IgD-negative memory B cell (primary cell): ENCODE measurements at regions not wholly inside any gene's neighbourhood (a gene's known extent, or its start where the extent isn't known, plus 50 kb on each side); places are given as distances from the start of the nearest gene placed in this dataset.

Experiments used
- H3K27ac Mint-ChIP-seq, 3 donors: one replicate each; pipeline ENCODE4 v1.8.0; 2020 to 2022; ENCODE audit warnings: mild to moderate bottlenecking in 3 of 3, mixed read lengths in 3 of 3, moderate library complexity in 1 of 3
- H3K27me3 Mint-ChIP-seq: one replicate; pipeline ENCODE4 v1.8.0; 2021; ENCODE audit warnings: mixed read lengths
- H3K36me3 Mint-ChIP-seq: one replicate; pipeline ENCODE4 v1.8.0; 2020; ENCODE audit warnings: mild to moderate bottlenecking, mixed read lengths
- H3K4me1 Mint-ChIP-seq, 3 donors: one replicate each; pipeline ENCODE4 v1.8.0; 2020 to 2022; ENCODE audit warnings: mixed read lengths in 3 of 3, mild to moderate bottlenecking in 1 of 3
- H3K4me3 Mint-ChIP-seq, 4 donors: one replicate each; pipeline ENCODE4 v1.8.0; 2020 to 2022; ENCODE audit warnings: mild to moderate bottlenecking in 4 of 4, mixed read lengths in 4 of 4, moderate library complexity in 3 of 4
- H3K9me3 Mint-ChIP-seq, 3 donors: one replicate each; pipeline ENCODE4 v1.8.0; 2020 to 2021; ENCODE audit warnings: mixed read lengths in 3 of 3, mild to moderate bottlenecking in 1 of 3

DNA sequence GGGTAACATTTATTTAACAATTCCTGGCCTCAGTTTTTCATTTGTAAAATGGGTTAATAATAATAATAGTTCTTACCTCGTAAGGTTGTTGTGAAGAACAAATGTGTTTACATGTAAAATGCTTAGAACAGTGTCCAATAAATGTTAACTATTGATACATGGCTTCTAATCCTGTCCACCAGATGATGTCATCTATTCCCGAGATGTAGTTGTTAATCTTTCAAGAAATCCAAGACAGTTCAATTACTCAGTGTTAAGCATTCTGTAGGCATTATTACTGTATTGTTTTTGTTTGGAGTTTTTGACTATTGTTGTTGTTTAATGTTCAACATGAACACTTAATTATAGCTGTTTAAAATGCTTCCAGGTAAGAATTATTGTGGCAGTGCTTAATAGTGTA, 131.0 kb upstream of the FNDC3A start:
- H3K27me3 Mint-ChIP-seq: peaks cover 4% of the 10 kb centered on the region
- H3K27ac Mint-ChIP-seq: no peak overlapping the region

DNA sequence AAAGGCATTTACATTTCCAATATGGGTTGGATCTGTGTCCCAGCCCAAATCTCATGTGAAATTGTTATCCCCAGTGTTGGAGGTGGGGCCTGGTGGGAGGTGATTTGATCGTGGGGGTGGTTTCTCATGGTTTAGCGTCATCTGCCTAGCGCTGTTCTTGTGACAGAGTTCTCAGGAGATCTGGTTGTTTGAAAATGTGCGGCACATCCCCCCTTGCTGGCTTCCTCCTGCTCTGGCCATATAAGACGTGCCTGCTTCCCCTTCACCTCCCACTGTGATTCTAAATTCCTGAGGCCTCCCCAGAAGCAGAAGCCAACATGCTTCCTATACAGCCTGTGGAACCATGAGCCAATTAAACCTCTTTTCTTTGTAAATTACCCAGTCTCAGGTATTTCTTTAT, 126.2 kb upstream of the FNDC3A start:
- peaks cover 0 to 3% (median 0%) of the 10 kb centered on the region in 3 donors for H3K4me1 Mint-ChIP-seq
- H3K27ac Mint-ChIP-seq: peak overlapping the region in 1 of 3 donors; percentile 67
- H3K36me3 Mint-ChIP-seq: no peaks in the 10 kb centered on the region
- peaks cover 16% of the 10 kb centered on the region for H3K27me3 Mint-ChIP-seq
- H3K4me3 Mint-ChIP-seq: no peak overlapping the region
- peaks cover 0 to 3% (median 0%) of the 10 kb centered on the region in 3 donors for H3K9me3 Mint-ChIP-seq

More for the DNA sequence above, 131.0 kb upstream of the FNDC3A start:
- H3K4me3 Mint-ChIP-seq: no peak overlapping the region
- no peaks in the 10 kb centered on the region for H3K36me3 Mint-ChIP-seq
- no peaks in the 10 kb centered on the region for H3K4me1 Mint-ChIP-seq
- H3K9me3 Mint-ChIP-seq: no peaks in the 10 kb centered on the region

DNA sequence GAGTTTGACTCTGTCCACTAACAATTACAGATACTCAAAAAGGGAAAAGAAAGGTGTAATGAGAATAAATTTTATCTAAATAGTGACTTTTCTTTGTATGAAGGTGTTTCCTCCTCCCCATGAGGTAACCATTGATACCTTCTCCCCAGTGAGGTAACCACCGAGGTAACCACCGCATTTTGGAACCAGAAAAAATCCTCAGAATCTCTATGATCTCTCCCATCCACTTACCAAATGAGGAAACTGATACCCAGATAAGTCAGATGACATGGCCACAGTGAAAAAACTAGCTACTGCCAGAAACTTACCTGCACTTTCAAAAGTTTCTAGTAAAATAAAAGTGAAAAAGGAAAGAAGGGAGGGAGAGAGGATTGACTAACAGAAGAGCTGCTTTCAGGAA, 124.0 kb upstream of the FNDC3A start:
- peaks cover 16% of the 10 kb centered on the region for H3K27me3 Mint-ChIP-seq
- H3K4me3 Mint-ChIP-seq: no peak overlapping the region
- H3K36me3 Mint-ChIP-seq: no peaks in the 10 kb centered on the region
- no peak overlapping the region for H3K27ac Mint-ChIP-seq
- H3K9me3 Mint-ChIP-seq: peaks cover 0 to 3% (median 0%) of the 10 kb centered on the region in 3 donors
- H3K4me1 Mint-ChIP-seq: peaks cover 0 to 3% (median 0%) of the 10 kb centered on the region in 3 donors

DNA sequence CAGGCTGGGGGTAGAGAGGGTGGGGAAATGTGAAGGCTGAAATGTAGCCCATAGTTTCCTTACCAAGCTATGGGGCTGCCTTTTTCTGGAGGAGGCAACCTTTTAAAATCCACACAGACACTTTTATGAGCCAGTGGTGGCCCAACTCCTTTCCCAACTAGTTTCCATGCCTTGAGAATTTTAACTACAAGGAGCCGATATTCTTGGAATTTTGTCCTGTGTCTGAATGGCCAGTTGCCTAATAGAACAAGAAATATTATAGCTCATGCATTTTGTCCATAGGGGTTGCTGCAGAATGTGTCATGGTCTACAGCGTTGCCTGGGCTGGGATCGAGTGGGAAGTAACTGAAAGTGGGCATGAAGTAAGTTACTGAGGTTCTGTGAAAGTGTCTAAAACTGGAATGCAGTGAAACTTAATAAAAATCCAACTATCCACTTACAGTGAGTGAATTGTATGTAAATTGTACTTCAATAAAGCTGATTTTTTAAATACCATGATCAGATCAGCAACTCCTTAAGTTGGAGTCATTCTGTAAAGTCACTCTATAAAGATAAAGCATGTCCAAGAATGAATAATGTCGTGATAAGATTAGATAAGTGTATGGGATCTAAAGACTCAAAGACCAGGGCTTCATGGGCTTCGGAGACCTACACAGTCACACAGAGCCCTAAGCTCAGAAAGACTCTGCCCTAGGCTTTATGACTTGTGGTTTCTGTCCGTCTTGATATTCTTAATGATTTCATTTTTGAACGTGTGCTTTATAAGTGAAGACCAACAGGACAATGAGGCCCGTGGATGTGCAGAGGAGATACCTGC, 122.6 kb upstream of the FNDC3A start:
- Mint-ChIP-seq H3K9me3 (peaks cover 0 to 3% (median 0%) of the 10 kb centered on the region in 3 donors), H3K4me1 (peaks cover 0 to 3% (median 0%) of the 10 kb centered on the region in 3 donors), H3K4me3 (peak overlapping the region in 1 of 4 donors; percentile 11), H3K27ac (no peak overlapping the region), H3K27me3 (peaks cover 16% of the 10 kb centered on the region), H3K36me3 (no peaks in the 10 kb centered on the region)

DNA sequence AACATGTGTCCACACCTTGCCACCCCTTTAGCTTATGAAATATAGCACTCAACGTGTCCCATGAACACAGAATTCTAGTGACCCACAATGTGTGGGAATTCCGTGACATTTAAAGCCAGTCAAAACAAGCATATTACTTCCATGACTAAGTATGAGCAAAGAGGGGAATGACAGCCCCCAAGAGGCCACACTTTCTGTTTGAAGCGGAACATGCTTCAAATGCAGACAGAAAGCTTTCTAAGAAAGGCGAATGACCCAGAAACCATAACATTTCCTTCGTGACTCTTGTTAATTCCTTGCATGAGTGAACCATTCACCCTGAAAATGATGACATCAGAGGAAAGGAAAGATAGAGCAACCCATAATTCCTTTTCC, 122.0 kb upstream of the FNDC3A start:
- Mint-ChIP-seq H3K36me3 (no peaks in the 10 kb centered on the region), H3K4me1 (peaks cover 0 to 3% (median 0%) of the 10 kb centered on the region in 3 donors), H3K9me3 (peaks cover 0 to 3% (median 0%) of the 10 kb centered on the region in 3 donors), H3K27me3 (peaks cover 16% of the 10 kb centered on the region), H3K4me3 (peak overlapping the region in 1 of 4 donors; percentile 11), H3K27ac (no peak overlapping the region)

DNA sequence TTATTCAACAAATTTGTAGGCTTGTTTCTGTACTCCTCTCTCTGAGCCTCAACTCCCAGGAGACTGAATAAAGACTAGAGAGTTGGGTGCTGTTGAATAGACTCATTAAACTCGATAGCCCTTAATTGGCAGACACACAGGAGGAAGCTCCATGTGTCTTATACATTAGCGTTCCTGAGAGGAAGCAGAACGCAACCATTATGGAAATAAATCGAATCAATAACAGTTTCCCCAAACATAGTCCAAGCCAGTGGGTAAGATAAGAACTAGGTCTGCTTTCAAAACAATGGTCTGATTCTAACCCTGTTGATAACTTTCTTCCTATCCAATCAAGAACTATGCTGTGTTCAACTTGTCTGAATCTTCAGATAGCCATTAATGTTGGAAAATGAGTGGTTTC, 118.1 kb upstream of the FNDC3A start:
- H3K27ac Mint-ChIP-seq: no peak overlapping the region
- H3K27me3 Mint-ChIP-seq: peaks cover 9% of the 10 kb centered on the region
- H3K4me1 Mint-ChIP-seq: peaks cover 4 to 10% (median 6%) of the 10 kb centered on the region in 3 donors
- H3K9me3 Mint-ChIP-seq: peaks cover 0 to 1% (median 0%) of the 10 kb centered on the region in 3 donors
- H3K4me3 Mint-ChIP-seq: no peak overlapping the region
- no peaks in the 10 kb centered on the region for H3K36me3 Mint-ChIP-seq

DNA sequence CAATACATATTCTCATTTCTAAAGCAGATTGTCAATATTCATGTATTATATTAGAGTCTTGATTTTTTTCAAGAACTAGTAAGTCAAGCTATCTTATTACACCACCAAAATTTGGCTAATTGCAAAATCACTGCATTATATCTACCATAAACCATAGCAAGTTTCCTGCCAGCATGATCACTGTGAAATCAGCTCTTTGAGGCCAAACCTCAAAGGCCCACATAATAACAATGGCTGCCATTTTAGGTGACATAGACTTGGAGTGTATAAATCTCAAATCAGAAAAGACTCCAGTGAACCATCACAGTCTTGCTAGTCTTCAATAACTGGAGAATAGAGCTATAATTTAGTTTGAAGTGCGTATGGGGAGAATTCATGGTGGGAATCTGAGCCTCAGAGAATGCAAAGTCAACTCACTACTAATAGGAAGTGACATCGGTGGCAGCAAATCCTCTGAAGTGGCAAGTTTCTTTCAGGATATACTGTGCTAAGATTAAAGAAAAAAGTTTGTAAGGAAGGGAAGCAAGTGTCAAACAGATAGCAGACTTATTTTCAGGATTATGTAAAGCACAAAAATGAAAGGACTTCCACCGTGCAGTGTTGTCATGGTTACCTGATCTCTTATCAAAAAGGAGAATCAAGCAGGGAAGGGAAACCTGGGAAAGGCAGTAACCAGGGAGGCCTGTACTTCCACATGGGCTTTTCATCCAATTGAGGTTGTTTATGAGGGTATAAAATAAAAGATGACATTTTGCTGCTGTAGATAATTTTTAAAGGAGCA, 117.4 kb upstream of the FNDC3A start:
- Mint-ChIP-seq H3K36me3 (no peaks in the 10 kb centered on the region), H3K4me3 (no peak overlapping the region), H3K4me1 (peaks cover 4 to 10% (median 6%) of the 10 kb centered on the region in 3 donors), H3K27me3 (peaks cover 8% of the 10 kb centered on the region), H3K9me3 (peaks cover 0 to 1% (median 0%) of the 10 kb centered on the region in 3 donors), H3K27ac (no peak overlapping the region)

DNA sequence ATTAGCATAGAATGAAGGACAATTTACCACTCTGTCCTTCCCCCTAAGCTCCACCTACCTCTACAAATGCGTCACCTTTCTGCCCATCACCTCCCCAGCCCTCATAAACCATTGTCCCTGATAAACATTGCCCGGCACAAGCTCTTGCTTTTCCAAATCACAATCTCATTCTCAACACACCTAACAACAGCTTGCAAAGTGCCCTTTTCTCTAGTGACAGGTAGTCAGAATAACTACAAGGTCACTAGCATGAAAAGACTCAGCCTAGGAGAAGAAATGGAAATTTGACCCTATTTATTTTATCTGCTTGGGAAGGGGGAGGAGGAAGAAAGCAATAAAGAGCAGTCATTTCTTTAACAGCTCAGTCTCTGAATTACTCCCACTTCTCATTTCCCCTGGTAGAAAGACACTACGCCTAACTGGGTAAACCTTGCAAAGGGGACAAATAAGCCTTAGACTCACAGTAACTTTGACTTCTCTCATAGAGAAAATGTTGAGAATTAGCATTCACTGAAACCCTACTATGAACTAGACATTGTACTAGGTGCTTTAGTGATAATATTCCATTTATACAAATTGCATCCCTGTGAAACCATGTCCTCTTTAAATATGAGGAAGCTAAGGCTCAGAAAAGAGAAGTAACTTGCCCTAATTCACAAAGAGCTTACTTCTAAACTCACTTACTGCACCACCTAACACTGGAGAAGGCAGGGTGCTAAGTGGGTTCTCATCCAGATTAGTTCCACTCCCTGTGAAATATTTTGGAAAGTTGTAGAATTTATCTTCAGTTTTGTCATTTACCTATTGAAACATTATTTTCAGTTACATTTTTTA, 116.2 kb upstream of the FNDC3A start:
- Mint-ChIP-seq H3K4me3 (peak overlapping the region in 1 of 4 donors; percentile 32), H3K36me3 (no peaks in the 10 kb centered on the region), H3K9me3 (peaks cover 0 to 1% (median 0%) of the 10 kb centered on the region in 3 donors), H3K4me1 (peaks cover 4 to 6% (median 6%) of the 10 kb centered on the region in 3 donors), H3K27ac (no peak overlapping the region), H3K27me3 (peaks cover 1% of the 10 kb centered on the region)

DNA sequence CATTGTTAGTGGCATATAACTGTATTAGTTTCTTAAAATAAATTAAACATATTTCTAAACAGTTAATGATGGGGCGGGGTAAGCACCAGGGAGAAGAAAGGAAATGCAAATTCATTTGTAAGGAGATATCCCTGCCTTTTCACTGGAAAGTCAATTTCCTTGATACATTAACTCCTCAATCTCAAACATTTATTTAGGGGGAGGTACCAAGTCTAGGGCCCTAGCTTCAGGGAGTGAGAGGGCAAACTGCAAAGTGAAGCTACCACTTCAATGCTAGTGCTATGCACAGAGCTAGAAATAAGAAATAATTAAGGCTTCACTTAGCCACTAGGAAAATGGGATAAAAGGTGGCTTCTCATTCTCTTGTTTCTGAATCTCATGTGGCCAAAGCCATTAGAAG, 115.3 kb upstream of the FNDC3A start:
- H3K27ac Mint-ChIP-seq: no peak overlapping the region
- peaks cover 4 to 6% (median 6%) of the 10 kb centered on the region in 3 donors for H3K4me1 Mint-ChIP-seq
- H3K9me3 Mint-ChIP-seq: peaks cover 0 to 1% (median 0%) of the 10 kb centered on the region in 3 donors

DNA sequence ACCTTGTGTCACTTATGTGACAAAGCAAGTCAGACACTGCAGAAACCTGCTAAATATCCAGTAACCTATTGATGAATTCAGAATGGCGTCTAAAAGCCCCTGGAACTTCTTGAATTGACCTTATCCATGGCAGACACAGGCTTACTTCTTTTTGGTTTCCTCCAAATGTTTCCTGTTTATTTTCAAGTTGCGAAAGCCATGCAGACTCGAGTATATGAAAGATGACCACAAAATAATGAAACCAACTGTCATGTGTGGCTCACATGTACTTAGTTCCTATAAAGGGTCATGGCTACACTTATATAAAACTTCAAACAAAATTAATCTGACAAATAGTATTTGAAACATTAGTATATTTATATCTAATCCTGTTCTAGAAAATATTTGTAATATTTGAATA, 113.1 kb upstream of the FNDC3A start:
- H3K4me1 Mint-ChIP-seq: peaks cover 4 to 6% (median 6%) of the 10 kb centered on the region in 3 donors
- no peak overlapping the region for H3K4me3 Mint-ChIP-seq
- peaks cover 1% of the 10 kb centered on the region for H3K27me3 Mint-ChIP-seq
- H3K27ac Mint-ChIP-seq: no peak overlapping the region
- H3K9me3 Mint-ChIP-seq: peaks cover 0 to 1% (median 0%) of the 10 kb centered on the region in 3 donors
- no peaks in the 10 kb centered on the region for H3K36me3 Mint-ChIP-seq

More for the DNA sequence above, 115.3 kb upstream of the FNDC3A start:
- peaks cover 1% of the 10 kb centered on the region for H3K27me3 Mint-ChIP-seq
- no peaks in the 10 kb centered on the region for H3K36me3 Mint-ChIP-seq
- no peak overlapping the region for H3K4me3 Mint-ChIP-seq

DNA sequence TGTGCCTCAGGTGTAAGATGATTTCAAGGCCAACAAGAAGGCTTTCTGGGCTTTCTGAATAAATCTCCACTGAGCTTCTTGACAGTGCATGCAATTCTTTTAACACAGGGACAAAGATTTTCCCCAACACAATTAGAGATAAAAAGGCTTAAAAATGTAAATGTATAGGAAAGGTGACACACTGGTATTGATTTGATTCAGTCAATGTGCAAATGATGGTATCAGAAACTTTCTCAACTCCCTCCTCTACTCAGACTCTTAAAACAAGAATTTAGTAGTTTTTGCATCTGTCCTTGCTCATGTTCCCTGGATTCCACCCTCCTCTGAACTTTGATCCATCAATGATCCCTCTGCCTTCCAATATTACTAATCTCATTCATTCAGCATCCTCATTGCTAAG, 111.6 kb upstream of the FNDC3A start:
- H3K9me3 Mint-ChIP-seq: peaks cover 0 to 1% (median 0%) of the 10 kb centered on the region in 3 donors
- H3K27me3 Mint-ChIP-seq: peaks cover 1% of the 10 kb centered on the region
- H3K4me1 Mint-ChIP-seq: peaks cover 4 to 6% (median 6%) of the 10 kb centered on the region in 3 donors
- no peaks in the 10 kb centered on the region for H3K36me3 Mint-ChIP-seq
- H3K27ac Mint-ChIP-seq: no peak overlapping the region
- H3K4me3 Mint-ChIP-seq: no peak overlapping the region

DNA sequence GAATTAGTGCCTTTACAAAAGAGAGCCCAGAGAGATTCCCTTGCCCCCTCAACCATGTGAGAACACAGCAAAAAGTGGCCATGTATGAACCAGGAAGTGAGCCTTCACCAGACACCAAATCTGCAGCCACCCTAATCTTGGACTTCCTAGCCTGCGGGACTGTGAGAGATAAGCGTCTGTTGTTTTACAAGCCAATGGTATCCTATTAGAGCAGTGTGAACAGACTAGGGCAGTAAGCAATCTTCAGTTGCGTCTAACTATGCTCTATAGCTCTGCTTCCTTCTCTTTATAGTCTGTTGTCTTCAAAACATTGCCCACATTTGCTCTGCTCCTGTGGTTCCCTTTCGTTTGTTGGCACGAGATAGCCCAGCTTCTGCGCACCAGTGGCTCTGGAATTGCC, 109.5 kb upstream of the FNDC3A start:
- Mint-ChIP-seq H3K36me3 (no peaks in the 10 kb centered on the region), H3K9me3 (peaks cover 0 to 1% (median 0%) of the 10 kb centered on the region in 3 donors), H3K4me3 (no peak overlapping the region), H3K27me3 (peaks cover 3% of the 10 kb centered on the region), H3K27ac (no peak overlapping the region), H3K4me1 (no peaks in the 10 kb centered on the region)

DNA sequence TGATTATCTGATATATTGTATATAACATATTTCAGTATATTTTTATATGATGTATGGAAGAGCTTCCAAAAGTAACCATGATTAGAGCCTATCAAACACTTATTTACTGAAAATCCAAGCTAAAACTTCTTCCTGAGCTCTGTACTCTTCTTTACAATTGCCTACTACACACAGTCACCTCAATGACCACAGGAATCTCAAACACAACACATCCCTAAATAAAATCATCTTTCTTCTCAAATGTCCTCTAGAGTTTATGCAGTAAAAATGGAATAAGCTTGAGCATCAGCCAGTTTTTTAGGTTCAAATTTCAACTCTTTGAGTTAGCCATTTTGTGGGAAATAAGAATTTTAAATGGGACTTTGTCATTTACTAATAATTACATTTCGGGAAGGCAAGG, 102.6 kb upstream of the FNDC3A start:
- no peaks in the 10 kb centered on the region for H3K4me1 Mint-ChIP-seq
- H3K9me3 Mint-ChIP-seq: no peaks in the 10 kb centered on the region
- no peak overlapping the region for H3K4me3 Mint-ChIP-seq
- H3K27me3 Mint-ChIP-seq: peaks cover 12% of the 10 kb centered on the region
- no peaks in the 10 kb centered on the region for H3K36me3 Mint-ChIP-seq
- no peak overlapping the region for H3K27ac Mint-ChIP-seq

DNA sequence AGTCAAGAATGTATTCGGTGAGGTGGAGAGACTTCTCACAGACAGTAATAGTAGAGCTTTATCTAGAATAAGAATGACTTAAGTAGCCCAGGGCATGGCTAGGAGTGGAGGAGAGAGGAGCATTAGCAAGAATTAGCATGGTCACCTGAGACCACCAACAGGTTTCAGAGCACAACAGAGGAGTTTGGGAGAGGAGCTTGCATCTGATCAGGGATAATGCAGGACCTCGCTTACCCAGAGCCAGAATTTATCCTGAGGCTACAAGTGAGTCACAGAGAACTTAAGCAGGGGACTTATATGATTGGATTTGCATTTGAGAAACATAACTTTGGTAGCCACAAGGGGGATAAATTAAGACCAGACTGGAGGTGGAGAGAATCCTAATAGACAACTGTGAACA, 102.1 kb upstream of the FNDC3A start:
- Mint-ChIP-seq H3K27me3 (peaks cover 12% of the 10 kb centered on the region), H3K9me3 (no peaks in the 10 kb centered on the region), H3K4me1 (no peaks in the 10 kb centered on the region), H3K4me3 (no peak overlapping the region), H3K36me3 (no peaks in the 10 kb centered on the region), H3K27ac (no peak overlapping the region)
